ENCODE measurements at regions not wholly inside any gene's neighbourhood (a gene's known extent, or its start where the extent isn't known, plus 50 kb on each side); places are given as distances from the start of the nearest gene placed in this dataset.

DNA sequence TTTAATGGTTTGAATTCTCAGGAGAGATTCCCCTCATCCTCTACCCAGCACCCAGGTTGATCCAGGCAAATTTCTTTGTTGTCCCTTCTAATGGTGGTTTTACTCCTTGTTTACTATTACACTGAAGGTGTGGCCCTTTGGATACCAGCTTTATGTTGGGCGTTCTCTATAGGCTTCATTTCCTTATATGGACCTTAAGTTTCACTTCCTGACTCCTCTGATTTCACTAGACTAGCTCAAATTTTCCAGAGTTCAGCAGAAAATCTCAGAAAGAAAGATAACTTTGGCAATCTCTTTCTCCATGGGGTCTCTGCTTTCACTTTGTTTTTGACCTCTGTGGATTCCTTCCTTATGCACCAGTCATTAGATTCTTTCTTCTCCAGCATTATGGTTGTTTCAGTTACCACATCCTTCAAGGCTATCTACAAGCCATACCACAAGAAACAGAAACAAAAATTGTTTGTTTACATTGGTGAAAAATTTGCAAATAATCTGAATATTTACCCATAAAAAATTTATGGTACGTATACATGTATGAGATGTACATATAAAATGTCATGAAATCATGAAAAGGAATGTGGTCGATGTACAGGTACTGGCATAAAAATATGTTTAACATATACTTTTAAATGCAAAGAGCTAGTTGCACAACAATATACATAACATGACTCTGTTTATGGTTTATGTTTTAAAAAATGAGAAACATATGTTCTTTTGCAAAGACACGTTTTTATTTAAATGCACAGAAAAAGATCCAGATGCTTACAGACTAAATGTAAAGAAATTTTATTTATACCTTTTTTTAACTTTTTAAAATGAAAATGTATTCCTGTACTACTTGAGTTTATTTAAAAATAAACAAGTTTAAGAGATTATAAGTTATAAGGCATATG, 212.6 kb downstream of the LACC1 start:
- DNase-seq (ENCODE audit: low read depth, low spot score): no peak

DNA sequence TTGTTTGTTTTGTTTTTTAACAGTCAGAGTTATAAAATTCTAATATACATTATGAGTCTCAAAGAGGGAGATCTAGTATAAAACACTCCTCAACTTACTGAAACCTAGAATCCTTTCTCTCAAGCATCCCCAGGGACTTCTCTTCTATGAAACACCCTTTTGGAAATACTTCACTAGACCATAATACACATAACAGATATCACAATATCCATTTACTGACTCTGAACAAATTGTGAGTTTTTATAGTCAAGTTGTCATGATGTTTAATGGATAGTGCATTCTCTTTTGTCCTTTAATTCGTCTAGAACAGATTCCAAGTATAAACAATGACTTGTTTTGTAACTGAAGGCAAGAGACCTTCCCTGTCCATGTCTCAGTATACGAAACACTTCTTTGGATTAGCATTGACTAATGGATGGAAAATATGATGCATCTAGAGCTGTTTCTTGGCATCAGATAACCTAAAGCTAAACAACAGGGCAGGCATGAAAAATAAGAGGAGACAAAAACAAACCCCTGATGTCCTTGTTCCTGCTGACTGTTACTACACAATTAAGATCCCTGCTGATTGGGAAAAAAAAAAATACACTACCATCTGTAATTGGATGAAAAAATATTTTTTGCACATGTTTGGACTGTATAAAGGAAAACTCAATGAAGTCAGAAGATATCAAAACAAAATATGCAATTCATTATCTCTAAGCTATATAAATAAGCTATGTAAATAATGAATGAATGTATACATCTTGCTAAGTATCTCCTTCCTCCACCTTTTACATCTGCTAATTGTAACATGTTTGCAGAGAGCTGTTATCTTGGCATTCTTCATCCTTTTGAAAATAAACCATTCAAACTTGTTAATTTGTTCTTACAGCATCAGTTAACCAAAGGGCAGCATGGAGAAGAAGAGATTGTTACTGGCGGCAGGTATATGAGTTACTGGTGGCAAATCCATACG, 214.2 kb downstream of the LACC1 start:
- no peak for DNase-seq (ENCODE audit: low read depth, low spot score)

DNA sequence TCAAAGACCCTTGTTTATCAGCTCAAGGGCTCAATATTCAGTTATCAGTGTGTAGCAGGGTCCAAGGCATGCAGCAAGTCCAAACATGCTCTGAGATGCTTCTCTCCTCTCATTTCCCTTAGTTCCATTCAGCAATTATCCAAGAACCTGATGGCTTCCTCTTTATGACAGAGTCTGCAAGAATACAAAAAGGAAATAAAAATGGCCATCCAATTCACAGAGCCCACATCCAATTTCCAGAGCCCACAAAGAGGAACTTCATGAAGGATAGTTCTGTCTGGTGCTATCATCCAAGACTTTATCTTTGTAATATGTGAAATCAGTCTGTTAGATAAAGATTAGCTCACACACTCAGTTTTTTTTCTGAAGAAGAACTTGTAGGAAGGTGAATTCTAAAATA, 217.2 kb downstream of the LACC1 start:
- no peak for DNase-seq (ENCODE audit: low read depth, low spot score)

DNA sequence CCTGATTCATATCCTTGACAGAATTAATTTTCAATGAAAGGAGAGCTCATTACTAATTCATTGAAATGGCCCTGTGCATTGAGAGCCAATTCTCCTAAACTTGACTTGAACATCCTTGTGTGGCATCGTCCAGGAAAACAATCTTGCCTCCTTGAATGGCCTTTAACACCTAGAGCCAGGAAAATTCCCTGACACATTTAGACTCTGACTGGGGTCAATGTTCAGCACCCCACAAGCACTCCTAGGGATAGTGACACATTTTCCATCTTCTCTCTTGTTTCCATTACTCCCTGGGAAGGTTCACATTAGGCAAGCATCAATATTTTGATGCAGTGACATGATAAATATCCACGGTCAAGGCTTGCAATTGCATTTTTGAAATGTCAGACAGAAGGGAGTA, 218.9 kb downstream of the LACC1 start:
- DNase-seq (ENCODE audit: low read depth, low spot score): no peak

DNA sequence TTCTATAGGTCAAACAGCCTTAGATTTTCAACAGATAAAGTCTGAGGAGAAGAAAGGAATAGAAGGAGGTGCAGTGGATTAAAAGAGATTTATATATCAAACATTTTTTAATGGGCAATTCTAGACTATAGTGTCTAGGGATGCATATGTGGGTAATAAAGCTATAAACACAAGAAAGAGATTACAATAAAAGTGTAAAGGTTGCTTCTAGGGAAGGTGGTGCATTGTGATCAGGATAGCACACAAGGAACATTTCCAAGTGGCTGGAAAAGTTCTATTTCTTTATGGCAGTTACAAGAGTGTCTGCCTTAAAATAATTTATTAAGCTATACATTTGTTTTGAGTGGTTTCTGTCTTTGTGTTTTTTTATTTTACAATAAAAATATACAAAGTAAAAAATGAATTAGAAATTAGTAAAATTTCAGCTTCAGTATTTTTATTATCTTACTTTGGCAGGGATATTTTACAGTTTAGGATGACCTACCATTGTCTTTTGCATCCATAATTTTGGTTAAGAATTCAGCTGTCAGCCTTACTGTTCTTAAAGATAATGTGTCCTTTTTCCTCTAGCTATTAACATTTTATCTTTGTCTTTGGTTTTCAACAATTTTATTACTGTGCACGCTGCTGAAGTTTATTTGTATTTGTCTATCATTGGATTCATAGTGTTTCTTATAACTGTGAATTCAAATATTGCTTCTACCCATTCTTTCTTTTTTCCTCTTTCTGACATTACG, 221.8 kb downstream of the LACC1 start:
- DNase-seq (ENCODE audit: low read depth, low spot score): no peak

DNA sequence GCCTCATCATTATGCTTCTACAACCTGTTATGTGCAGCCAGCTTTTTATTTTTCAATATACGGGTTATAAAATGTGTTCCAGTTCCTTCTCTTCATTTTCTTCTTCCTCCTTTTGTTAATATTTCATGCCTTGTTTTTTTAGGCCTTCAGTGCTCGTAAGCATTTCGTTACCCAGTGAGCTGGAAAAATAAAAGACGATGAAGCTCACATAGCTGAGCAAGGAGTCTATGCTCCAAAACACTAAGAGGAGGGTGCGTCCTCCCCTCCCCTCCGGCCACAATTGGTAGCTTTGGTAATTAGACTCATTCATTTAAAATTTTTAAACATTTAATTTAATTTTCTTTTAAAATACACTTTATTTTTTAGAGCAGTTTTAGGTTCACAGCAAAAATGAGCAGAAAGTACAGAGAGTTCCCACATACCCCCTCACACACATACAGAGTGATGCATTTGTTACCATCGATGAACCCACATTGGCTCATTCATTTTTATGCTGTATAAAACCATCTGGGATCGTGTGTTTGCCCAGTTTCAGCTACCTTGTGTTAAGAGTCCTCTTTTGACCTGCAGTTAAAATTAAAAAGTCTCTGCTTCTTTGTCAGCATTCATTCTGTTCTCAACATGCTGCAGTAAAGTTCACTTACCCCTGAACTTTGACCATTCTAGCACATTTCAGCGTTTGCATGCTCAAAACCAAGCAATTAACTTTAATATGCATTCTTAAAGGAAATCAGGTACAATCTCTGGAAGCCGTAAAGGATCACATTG, 223.9 kb downstream of the LACC1 start:
- DNase-seq (ENCODE audit: low read depth, low spot score): no peak

DNA sequence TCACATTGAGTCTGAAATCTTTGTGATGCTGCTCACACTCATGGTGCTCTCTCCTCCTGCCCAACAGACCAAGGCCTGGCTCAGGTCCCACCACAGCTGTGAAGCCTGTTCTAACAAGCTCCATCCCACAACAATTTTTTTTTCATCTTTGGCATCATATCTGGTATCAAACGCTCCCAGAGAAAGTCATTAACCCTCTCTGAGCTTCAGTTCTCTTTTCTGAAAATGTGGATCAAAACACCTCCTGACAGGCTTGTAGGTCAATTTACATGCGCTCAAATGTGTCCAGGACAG, 224.4 kb downstream of the LACC1 start:
- DNase-seq (ENCODE audit: low read depth, low spot score): no peak

DNA sequence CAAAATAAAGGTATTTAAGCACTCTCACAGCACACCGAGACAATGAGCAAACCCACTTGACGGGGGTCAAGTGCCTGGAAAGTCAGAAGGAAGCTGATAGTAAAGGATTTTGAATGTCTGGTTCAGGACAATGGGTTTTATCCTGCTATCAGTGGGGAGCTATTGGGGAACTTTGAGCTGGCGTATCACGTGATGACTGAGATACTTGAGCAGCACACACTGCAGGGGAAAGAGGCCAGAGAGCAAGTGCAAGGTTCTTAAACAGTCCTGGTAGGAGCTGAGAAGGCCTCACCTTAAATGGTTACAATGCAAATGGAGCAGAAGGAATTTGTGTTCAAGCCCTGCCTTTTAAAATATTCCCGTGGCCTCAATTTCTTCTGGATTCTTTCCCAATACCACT, 225.3 kb downstream of the LACC1 start:
- DNase-seq (ENCODE audit: low read depth, low spot score): no peak

DNA sequence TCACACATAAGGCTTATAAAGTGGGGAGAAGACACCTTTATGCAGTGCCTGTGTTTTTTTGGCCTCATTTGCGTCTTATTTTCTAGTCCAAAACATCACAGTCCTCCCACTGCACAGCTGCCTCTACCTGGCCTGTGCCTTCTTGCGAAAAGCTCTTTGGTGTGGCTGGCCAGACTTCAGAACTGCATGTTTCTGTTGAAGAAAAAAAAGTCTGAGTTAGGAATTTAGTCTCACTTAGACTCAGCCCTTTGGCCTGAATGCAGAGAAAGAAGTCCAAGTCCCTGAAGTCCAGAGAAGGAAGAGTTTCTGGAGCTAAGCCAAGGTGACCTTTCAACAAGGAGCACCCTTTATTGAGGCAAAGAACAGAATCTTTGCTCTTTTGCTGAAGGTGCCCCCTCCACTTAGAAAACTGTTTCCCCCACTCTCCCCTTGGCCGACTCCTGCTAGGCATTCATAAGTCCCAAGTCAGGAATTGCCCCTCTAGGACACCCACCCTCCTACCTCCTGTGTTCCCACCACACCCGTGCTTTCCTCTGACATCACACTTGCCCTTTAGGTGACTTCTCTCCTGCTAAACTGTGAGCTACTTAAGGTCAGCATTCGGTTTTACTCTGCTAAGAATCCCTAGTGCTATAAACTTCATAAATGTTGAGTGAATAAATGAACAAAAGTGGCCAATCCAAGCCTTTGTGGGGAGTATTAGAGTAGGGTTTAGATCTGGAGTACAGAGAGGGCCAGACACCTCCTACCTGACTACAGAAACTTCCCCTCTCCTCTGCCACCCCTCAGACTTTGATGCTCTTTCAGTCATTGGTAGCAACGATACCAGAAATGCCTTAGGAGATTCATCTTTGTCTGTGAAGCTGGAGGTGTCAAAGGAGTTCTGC, 226.8 kb downstream of the LACC1 start:
- no peak for DNase-seq (ENCODE audit: low read depth, low spot score)

DNA sequence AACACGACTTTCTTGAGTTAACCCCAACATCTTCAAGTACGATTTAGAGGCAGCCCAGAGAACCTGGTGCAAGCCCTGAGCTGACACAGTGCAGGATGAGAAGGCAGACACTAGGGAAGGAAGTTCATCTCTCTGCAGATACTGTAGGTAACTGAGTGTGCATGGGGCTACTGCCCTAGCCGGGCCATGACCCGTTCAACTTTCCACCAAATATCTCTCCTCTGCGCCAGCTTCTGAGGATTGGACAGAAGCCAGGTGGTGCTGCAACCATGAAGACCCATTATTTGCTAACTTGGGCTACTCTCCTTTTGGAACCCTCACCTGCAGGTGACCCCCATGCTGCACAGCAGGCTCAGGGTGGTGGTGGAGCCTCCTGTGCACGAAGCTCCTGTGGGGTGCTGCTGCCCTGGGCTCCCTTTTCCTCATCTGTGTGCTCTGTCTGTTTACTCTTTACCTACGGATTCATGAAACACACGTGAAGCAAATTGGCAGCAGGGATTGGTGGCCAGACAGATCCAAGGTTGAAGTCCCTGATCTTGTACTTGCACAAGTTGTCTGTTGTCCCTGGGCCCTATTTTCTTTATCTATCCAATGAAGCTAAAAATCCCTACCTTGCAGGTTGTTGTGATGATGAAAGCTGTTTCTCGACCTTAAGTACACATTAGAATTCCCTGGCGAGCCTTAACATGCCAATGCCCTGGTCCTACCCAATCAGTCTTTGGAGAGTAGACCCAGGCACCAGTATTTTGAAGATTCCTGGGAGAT, 227.8 kb downstream of the LACC1 start:
- no peak for DNase-seq (ENCODE audit: low read depth, low spot score)

DNA sequence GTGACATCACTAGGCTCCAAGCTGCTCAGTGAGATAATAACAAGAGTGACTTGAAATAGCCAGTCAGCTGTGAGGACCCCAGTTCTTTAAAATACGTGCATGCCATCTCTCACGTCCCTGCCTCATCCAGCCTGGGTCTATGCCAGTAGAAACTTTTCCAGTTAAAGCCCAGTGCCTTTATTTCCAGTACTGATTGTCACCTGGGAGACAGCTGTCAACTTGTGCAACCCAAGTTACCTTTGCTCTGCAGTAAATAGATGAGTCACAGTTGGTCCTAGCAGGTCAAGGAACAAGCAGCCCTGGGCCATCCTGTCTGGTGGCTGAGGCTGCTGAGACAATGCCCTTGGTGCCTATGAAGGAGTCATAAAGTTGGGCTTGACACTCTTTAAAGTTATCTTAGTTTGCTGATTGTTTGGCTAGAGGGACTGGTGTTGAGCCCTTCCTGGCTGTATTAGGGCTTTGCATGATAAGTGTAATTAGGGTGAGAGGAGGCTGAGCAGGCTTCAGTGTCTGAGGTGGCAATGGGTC, 228.7 kb downstream of the LACC1 start:
- DNase-seq (ENCODE audit: low read depth, low spot score): no peak

DNA sequence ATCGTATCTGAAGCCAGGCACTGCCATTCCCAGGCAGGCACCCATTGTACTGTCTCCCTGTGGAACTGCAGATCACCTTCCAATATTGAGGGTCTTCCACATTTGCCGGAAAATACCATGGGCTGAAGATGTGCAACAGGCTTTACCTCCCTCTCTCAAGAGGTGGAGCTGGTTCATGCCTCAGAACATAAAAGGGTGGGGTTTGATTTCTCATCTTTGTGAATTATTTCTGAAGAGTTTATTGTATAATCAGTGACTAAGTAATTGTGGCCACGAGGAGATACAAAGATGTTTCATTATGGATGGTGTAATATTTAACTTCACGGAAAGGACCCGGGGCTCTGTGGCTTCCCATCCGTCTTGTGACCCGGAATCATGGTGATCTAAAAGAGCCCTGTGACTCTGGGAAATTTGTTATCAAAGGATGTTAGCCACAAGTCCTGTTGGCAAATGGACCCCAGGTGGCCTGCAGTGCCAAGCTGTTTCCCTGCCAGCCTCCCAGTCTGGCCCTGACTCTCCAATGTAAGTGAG, 230.5 kb downstream of the LACC1 start:
- no peak for DNase-seq (ENCODE audit: low read depth, low spot score)

DNA sequence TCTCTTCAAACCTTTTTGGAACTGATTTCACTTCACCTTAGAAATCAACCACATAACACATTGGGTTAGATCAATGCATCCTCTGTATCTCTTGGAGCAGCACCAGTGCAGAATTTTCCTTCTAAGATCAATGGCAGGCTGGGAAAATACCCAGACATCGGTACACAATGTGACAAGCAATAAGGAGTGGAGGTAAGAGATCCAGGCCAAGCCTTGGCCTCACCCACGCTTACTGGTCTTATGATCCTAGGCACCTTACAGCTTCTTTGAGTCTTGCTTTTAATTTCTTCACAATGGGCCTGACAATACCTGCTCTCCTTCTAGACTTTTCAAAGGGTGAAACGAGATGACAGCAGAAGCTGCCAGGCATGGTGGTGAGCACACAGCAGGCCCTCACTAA, 232.0 kb downstream of the LACC1 start:
- DNase-seq (ENCODE audit: low read depth, low spot score): no peak

DNA sequence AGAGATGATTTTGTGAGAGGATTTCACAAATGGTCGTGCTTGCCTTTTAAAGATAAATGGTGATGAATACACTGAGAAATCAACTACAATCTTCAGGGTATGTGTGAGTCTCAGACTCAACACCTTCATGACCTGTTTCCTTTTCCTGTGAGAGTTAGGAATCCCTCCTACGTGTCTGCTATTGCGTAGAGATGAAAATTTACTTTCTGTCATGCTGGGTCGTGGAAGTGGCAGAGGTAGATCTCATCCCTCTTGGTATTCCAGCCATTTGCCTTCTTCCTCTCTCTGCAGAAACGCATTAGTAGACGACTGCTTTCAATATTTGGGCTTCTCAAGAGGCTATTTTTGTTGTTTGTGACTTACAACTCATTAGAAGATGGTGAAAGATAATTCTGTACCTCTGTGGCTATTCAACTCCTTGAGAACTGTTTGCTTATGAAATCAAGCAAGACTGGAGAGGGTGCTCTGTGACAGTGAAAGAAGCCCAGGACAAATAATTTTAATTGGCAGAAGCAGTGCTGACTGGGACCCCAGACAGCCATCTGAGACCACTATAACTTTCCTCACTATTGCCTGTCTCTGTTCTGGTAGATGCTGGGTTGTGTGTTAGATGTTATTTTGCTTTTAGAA, 233.1 kb downstream of the LACC1 start:
- DNase-seq (ENCODE audit: low read depth, low spot score): no peak

DNA sequence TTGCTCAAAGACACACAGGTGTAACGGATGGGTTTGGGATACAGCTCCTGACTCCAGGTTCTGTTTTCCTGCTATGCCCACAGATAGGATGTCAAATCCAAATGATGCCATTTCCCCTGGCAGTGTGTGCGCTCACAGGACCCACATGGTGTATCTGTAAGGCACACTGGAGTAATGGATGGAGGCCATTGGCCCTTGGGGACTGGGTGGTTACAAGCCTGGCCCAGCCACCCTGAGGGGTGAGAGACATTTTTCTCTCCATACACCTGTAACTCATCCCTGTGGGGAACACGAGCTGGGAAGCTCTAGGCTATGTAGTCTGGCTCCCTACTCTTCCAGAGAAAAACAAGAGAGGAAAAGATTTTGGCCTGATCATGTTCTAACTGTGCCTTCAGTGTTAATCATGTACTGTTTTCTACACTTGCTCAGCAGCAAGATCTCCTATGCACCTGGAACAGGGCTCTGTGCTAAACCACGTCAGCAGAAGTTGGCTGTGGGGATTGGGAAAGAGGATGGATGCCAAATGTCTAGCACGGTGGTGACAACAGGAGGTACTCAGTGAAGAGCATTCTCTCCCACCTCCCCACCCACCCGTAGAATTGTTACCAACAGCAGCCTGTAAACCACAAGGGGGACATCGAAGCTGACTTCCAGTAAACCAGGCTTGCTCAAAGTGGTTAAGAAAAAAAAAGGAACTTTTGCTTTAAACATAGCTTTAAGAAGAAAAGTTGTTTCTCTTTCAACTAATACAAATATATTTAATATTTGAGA, 237.0 kb downstream of the LACC1 start:
- no peak for DNase-seq (ENCODE audit: low read depth, low spot score)

DNA sequence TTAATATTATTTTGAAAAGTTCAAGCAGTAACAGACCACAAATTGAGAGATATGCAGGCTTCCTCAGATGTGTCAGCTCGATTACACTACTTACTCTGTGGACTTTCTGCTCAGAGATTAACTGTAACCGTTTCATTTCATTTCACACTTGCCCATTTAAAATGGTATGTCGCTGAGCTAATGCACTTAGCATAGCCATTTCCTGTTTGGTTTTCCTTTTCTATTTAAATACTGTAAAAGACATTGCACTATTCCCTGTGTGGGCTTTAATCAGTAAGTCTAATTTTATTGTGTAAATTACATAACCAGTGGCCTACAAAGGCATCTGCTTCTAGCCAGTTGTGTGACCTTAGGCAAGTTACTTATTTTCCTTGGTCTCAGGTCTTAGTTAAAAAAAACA, 237.6 kb downstream of the LACC1 start:
- DNase-seq (ENCODE audit: low read depth, low spot score): no peak

DNA sequence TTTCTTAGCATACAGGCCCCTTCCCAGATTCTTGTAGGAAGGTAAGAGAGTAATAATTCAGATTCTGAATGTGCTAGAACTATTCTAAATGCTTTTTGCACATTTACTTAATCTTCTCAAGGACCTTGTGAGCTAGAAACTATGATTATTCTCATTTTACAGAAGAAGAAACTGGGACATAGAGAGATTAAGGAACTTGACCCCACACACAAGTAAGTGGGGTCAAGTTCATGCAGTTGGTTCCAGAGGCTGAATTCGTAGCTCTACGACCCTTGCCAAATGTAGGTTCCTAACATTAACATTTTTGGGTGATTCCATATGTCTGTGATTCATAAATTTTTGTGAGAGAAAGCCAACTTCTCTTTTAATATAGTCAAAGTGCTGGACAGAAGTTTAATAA, 238.1 kb downstream of the LACC1 start:
- no peak for DNase-seq (ENCODE audit: low read depth, low spot score)

DNA sequence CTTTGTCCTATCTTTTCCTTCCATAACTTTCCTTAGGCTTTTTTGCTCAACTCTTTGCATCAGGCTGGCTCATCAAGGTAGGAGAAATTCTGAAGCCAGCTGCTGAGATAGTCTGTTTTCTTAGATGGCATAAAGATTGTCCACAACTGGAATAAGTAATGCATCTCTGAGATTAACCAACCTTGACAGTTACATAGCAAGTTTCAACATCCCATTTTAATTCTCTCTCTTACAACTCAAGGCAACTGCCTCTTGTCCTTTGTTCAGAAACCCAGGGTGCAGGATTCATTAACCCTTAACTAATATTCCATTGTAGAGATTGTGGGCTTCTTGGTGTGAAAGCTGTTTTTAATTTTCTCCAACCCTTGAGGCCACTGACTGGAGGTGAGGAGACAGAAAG, 239.2 kb downstream of the LACC1 start:
- no peak for DNase-seq (ENCODE audit: low read depth, low spot score)

Data from pulmonary artery endothelial cell (primary cell).